ENCODE measurements at regions not wholly inside any gene's neighbourhood (a gene's known extent, or its start where the extent isn't known, plus 50 kb on each side); places are given as distances from the start of the nearest gene placed in this dataset.

- TF ChIP-seq CTCF (IDR thresholded peaks at IDR 0.05; ENCODE audit: low read depth, low read length, poor library complexity, severe bottlenecking): no peak
- no peak for TF ChIP-seq EZH2phosphoT487 (IDR thresholded peaks at IDR 0.05; ENCODE audit: borderline replicate concordance, low read length)
Observed at GRCh38 chr7:52071744-52072143, 755.1 kb upstream of the COBL start.

Data from DOHH2 (cell line).